ENCODE measurements at regions not wholly inside any gene's neighbourhood (a gene's known extent, or its start where the extent isn't known, plus 50 kb on each side); places are given as distances from the start of the nearest gene placed in this dataset.

GRCh38 chr6:14187406-14187805 is 69.8 kb downstream of the CD83 start:
- no peak for TF ChIP-seq CTCF (IDR thresholded peaks at IDR 0.05)
- TF ChIP-seq POLR2A (IDR thresholded peaks at IDR 0.05) = no peak
